GM19463 (cell line): ENCODE measurements at regions not wholly inside any gene's neighbourhood (a gene's known extent, or its start where the extent isn't known, plus 50 kb on each side); places are given as distances from the start of the nearest gene placed in this dataset.
"Not testable (repeated sequence)": the region's sequence is repeated elsewhere in the genome, so short reads cannot be mapped to it uniquely, and the experiment has no call there.

Source experiments
- ATAC-seq: cut with Tn5 transposase; IDR thresholded peaks from one replicate; pipeline ENCODE4 v1.9.1; 2021; ENCODE audit warnings: mild to moderate bottlenecking, moderate library complexity; ENCODE audit not compliant: unreplicated experiment

DNA sequence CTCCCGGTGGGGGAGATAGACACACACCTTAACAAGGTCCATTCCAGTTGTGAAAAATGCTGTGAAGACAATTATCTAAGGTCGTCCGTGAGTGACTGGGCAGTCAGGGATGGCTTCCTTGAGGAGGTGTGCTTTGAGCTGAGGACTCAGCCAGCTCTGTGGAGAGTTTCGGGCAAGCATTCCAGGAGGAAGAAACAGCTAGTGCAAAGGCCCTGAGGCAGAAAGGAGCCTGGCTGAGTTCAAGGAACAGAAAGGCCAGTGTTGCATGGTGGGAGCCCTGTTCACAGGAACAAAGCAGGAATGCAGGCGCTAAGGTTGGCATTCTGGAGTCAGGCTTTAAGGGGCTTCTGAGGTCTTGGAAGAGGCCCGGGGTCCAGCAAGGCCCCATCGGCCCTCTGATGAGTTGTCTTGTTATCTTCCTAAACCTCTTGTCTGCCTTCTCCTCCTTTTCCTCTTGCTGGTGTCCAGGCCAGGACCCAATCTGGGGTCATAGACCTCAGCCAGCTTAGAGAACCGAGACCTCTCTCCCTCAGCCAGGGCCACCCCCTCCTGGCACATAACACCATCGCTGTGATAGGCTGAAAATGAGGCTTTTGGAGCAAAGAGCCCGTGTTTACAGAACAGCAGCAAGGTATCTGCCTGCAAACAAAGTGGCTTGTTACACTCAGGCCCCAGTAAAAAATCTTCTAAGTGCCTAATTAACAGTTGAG is 270.2 kb upstream of the MVB12B start:
- ATAC-seq = no peak

DNA sequence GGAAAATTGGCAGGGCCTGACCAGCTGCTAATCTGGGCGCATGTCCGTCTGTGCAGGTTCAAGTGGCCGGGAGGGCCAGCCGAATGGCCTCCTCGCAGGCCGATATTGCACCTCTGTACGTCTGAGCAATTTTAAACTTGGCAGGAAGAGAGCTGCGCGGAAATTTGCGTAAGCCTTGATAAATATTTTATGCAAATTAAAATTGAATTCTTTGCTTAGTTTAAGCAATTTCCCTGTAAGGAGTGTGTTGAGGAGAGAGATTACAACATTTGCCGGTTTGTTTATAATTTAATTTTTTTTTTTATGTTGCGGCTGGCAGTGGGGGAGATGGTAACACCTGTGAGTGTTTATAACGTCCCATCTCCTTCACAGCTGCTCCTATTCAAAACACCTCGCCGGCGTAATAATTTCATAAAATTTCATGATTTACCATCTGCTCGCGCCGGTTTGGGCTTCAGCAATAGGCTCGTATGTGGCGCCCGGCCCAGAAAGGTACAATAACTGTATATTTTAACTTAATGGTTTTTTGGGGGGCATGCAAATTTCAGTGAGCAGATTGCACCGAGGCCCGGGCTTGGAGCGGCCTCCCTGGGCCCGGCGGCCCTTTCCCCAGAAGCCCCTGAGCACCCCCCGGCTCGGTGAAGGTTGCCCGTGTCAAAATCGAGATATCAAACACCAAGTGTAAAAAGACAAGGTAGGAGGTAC is 269.4 kb upstream of the MVB12B start:
- no peak for ATAC-seq

DNA sequence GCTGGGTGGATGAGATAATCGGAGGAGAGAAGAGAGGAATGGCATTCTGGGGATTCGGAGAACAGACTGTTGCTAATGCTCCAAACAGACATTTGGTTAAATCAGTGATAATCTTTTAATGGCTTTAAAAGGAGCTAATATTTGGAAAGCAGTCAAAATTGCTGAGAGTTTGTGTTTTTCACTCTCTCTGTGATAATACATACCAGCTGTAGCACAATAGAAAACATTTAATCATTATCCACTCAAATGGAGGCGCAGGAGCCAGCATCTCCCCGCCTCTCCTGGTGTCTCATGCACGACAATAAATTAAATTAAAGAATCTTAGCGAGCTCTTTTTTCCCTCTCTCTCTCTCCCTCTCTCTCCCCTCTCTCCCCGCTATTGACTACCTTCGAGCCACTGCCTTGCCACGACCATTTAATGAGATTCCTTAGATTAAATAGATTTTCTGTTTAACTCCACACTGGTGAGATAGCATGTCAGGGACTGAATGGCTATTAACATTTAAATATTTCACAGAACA is 268.6 kb upstream of the MVB12B start:
- ATAC-seq = no peak

DNA sequence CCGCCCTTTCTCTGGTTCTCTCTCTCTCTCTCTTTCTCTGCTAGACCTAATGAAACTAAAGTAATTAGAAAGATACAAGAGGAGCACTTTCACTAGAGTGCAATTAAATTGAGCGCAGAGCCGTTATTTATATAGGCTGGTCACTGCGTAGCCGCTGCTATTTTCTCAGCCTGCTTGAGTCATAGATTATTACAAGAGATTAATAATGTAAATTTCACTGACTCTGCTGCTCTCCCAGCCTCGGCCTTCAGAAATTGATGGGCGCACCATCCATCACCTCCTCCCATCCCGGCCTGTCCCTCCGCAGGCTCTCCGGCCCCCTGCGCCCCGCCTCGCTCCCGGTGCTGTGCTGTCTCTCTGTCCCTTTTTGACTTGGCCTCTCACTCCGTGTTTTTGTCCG is 268.0 kb upstream of the MVB12B start:
- no peak for ATAC-seq

DNA sequence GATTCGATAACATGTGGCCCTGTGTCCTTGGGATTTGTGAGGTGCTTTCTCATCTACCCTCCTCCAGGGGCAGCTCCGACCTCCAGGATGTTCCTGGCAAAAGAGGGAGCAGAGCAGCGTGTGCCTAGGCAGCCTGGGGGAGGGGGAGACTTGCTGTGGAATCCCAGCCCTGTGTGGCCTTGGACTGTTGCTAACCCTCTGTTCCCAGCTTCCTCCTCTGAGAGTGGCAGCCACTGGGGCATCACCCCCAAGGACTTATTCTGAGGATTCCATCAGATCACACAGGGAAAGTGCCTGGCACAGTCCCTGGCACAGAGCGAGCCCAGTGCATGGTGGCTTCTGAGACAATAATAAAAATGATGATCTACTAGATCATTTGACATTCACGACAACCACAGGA is 265.1 kb upstream of the MVB12B start:
- ATAC-seq = no peak

DNA sequence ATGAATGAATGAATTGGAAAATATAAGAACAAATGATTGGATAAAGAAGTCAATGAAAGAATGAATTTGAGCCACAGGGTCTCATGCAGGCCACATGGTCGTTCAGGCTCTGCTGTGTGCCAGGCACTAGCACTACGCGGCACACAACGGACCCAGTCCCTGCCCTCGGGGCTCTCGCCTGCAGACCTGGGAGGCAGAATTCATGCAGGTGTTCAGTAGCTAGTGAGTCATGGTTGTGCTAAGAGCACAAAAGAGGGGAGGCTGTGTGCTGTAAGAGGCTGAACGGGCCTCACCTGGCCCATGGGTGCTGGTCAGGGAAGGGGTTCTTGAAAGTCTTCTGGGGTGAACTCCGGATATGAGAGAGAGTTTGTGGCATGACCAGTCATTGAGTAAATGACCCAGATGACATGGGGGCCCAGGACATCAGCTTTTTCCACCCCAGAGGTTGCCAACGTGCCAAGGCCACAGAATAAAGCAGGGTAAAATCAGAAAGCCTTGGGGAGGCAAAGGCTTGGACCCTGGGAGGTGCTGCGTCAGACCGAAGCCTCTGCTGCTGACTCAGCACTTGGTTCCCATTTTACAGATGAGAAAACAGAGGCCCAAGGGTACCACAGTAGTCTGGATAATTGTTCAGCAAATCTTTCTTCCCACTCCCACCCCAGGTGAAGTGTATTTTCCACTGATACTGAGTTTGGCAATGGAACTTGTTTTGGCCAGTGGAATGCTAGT is 264.3 kb upstream of the MVB12B start:
- no peak for ATAC-seq

- no peak for ATAC-seq
These were observed 263.3 kb upstream of the MVB12B start for GRCh38 chr9:126063326-126063725.

- no peak for ATAC-seq
These were observed 260.5 kb upstream of the MVB12B start for GRCh38 chr9:126066131-126066530.

DNA sequence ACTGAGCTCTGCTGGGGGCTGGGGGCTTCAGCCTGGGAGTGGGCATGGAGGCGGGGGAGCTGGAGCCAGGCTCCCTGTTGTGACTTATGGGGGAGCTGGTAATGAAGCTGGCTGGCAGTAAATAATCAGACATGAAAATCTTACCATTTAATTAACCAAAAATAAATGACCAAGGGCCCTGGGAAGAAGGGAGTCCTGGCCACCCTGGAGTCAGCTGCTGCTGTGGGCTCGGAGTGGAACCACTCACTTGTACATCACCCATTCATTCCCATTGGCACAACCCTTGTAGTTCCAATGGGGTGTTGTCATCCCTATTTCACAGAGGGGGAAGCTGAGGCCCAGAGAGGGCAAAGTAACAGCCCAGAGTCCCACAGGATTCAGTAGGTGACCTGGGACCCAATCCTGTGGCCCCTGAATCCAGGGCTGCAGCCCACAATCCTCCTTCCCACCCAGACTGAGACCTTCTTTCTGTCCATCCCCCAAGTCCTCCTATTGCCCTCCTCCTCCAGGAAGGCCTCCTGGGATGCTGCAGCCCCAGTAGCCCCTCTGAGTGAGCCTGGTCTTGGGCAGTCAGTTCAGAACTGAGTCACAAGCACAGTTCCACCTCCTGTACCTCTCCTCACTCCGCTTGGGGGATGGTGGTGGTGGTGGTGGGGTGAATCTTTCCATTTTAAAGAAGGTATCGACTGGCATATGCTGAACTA is 259.4 kb upstream of the MVB12B start:
- no peak for ATAC-seq

DNA sequence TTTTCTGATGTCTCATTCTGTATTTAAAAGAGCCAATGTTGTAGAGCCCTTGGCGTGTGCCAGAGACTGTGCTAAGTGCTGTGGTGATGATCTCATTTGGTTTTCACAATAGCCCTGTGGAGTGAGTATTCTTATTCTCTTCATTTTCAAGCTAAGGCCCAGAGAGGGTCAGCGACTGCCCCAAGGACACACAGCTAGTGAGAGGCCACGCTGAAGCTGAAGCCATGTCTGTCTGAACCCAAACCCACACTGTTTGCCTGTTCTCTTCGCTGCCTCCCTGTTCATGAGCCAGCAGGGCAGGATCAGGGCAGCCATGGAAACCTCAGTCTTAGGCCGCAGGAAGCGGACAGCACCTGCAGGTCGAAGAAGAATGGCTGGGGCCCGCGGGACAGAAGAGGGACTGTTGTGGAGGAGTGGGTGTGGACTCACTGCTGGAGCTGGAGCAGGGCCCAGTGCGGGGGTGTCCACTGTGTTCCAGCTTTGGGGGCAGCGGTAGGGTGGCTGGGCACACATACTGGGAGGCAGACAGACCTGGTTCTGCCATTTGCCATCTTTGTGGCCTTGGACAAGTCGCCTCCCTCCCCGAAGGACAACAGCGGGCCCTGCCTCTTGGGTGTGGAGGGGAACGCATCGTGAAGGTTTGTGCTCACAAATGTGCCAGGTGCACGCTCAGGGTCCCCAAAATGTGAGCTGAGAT is 257.9 kb upstream of the MVB12B start:
- ATAC-seq = no peak

GRCh38 chr9:126069400-126069955 is 257.2 kb upstream of the MVB12B start:
- no peak for ATAC-seq

- ATAC-seq = no peak
These were observed 256.5 kb upstream of the MVB12B start for GRCh38 chr9:126070058-126070655.

DNA sequence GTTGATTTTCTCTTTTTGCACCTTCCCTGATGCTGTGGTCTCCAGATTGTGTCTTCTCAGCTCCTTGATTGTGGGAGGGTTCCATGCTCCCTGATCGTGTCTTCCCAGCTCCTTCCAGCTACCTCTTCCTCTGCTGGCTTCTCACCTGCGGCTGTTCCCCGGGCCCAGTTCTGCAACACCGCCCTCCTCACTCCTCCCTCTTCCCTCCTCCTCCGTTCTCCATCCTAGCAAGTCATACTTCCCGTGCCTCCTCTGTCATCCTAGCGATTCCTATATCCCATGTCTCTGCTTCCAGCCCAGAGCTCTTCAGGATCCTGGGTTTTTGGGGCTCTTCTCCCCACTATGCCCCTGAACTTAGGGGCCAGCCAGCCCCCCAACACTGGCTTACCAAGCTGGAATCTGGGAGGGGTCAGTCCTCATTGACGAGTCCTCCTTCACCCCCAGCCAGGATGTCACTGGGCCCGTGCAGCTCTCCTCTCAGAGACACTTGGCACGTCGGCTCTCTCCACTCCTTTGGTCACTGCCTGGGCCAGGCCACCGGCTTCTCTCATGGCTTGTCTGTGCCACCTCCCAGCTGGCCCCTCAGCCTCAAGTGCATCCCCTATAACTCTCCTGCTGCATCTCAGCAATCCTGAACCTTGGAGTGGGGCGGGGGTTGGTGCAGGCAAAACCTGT is 255.4 kb upstream of the MVB12B start:
- ATAC-seq = no peak

GRCh38 chr9:126077656-126078055 is 249.0 kb upstream of the MVB12B start:
- ATAC-seq = not testable (repeated sequence)

- ATAC-seq = no peak
These were observed 246.0 kb upstream of the MVB12B start for GRCh38 chr9:126080641-126081040.

- ATAC-seq = no peak
These were observed 244.9 kb upstream of the MVB12B start for GRCh38 chr9:126081746-126082145.

- no peak for ATAC-seq
These were observed 242.6 kb upstream of the MVB12B start for GRCh38 chr9:126084008-126084407.

GRCh38 chr9:126084696-126085095 is 241.9 kb upstream of the MVB12B start:
- ATAC-seq = no peak

DNA sequence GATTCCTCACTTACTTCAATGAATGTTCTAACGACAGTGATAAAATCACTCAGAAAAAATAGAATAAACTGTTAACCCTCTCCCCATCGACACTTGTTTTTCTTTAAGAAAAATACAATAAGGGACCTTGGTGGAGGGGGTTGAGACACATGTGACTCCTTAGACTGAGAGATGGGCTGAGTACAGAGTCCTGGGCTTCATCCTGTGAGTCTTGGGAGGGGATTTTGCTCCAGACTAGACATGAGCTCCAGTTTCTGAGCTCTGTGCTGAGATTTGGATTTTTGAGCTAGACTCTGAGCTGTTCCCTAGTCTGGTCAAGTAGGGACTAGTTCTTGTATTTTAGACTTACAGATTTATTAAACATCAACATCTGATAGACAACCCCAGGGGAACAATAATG is 241.5 kb upstream of the MVB12B start:
- no peak for ATAC-seq
